Central memory CD8-positive, alpha-beta T cell (primary cell): ENCODE measurements at regions not wholly inside any gene's neighbourhood (a gene's known extent, or its start where the extent isn't known, plus 50 kb on each side); places are given as distances from the start of the nearest gene placed in this dataset.

Experiments used
- ATAC-seq: fragments of 150-1000 bp; cut with Tn5 transposase; replicated peaks from 2 replicates; pipeline ENCODE4 v1.10.0; 2022; ENCODE audit warnings: mild to moderate bottlenecking, moderate FRiP score, moderate number of reproducible peaks; ENCODE audit not compliant: poor library complexity, severe bottlenecking; ENCODE audit errors: extremely low read depth
- DNase-seq, 2 donors: peaks; one replicate each; pipeline ENCODE4 v3.0.0; 2021; ENCODE audit warnings: low spot score in 2 of 2
- H3K27ac Mint-ChIP-seq: one replicate; pipeline ENCODE4 v1.8.0; 2022; ENCODE audit warnings: low read depth, mild to moderate bottlenecking, moderate library complexity, mixed read lengths
- H3K27me3 Mint-ChIP-seq: one replicate; pipeline ENCODE4 v1.8.0; 2022; ENCODE audit warnings: mixed read lengths
- H3K36me3 Mint-ChIP-seq: one replicate; pipeline ENCODE4 v1.8.0; 2022; ENCODE audit warnings: mild to moderate bottlenecking, moderate library complexity, mixed read lengths; ENCODE audit not compliant: insufficient read depth
- H3K4me1 Mint-ChIP-seq: one replicate; pipeline ENCODE4 v1.8.0; 2022; ENCODE audit warnings: mixed read lengths
- H3K4me3 Mint-ChIP-seq: one replicate; pipeline ENCODE4 v1.8.0; 2022; ENCODE audit warnings: mild to moderate bottlenecking, moderate library complexity, mixed read lengths
- H3K9me3 Mint-ChIP-seq: one replicate; pipeline ENCODE4 v1.8.0; 2022; ENCODE audit warnings: mixed read lengths

DNA sequence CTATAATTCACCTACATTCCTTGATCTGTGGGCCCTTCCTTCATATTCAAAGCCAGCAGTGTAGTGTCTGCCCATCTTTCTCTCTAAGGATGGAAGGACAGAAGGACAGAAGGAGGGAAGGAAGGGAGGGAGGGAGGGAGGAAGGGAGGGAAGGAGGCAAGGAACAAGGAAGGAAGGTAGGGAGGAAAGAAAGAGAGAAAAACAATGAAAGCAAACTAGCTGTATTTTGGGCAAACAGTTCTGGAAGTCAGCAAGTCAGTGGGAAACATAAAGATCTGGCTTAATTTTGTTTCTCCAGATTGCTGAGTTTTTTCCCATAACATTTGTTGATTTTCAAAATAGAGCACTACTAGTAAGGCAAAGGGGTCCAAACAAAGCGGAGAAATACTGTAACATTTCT, 555.2 kb upstream of the EPHA5 start:
- H3K36me3 Mint-ChIP-seq: peaks cover 2% of the 10 kb centered on the region
- no peaks in the 10 kb centered on the region for H3K27me3 Mint-ChIP-seq
- H3K4me3 Mint-ChIP-seq: no peak overlapping the region
- H3K27ac Mint-ChIP-seq: no peak overlapping the region
- ATAC-seq (no peak), DNase-seq (no peak)
- H3K4me1 Mint-ChIP-seq: no peaks in the 10 kb centered on the region
- H3K9me3 Mint-ChIP-seq: peaks cover 11% of the 10 kb centered on the region

DNA sequence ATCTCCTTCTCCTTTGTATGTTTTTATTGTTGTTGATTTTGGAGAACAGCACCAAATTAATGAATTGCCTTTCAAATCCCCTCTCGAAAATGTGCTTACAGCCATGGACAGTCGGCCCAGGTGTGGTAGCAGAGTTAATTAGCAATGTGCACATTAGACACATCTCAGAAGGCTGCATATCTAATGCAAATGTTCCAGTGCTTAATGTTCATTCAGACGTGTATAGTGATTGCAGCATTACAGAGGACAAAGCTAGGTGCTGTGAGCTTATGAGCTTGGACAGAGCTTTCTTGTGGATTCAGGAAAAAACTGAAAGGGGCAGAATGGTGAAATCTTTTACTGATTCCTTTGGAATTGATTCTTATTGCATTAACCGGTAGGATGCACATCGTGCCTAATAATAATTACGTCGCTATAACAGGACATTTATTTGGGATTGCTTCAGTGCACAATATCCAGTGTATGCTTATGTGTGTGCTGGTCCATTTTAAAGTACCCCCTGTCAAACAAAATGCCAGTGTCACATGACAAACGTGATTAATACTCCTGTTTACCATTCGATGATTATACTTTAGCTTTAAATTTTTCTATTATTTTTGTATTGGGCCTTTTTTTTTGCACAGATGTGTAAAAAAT, 552.9 kb upstream of the EPHA5 start:
- no peak for ATAC-seq

DNA sequence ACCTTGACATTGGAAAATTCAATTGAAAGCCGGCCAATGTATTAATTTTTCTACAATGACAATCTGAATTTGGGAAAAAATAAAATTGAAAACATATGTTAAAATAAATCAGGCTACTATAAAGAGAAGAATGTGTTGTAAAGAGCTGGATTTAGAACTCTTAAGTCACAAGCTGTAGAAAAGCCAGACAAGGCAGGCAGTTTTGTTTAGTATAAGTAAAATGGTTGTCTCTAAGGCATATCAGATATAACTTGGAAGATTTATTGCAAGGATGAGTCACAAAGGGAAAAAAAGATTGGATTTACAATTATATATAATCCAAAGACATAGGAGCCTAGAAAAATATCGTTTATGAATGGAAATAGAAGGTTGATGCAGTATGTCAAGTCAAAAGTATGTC, 549.1 kb upstream of the EPHA5 start:
- no peak for DNase-seq
- Mint-ChIP-seq H3K27ac (no peak overlapping the region), H3K4me1 (no peaks in the 10 kb centered on the region), H3K9me3 (peaks cover 7% of the 10 kb centered on the region), H3K27me3 (no peaks in the 10 kb centered on the region), H3K36me3 (no peaks in the 10 kb centered on the region), H3K4me3 (no peak overlapping the region)
- no peak for ATAC-seq

More for the DNA sequence above, 552.9 kb upstream of the EPHA5 start:
- Mint-ChIP-seq H3K9me3 (peaks cover 7% of the 10 kb centered on the region), H3K4me1 (no peaks in the 10 kb centered on the region), H3K36me3 (no peaks in the 10 kb centered on the region), H3K27ac (no peak overlapping the region), H3K27me3 (no peaks in the 10 kb centered on the region), H3K4me3 (no peak overlapping the region)
- no peak for DNase-seq

DNA sequence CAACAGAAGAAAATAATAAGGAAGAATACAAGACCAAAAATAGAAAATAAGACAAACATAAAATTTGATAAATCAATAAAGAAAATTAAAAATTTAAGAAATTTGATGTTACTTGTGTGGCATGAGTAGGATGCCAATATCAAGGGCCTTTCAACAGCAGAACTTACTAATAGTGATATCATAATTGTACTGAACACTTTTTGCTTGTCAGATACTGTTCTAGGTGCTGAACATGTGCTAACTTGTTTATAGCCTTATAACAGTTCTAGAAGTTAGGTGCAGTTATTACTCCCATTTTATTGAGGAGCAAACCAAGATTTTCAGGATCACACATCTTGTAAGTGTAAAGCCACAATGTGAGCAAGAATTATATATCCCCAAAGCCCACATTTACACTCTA, 546.0 kb upstream of the EPHA5 start:
- DNase-seq (no peak), ATAC-seq (no peak)
- no peaks in the 10 kb centered on the region for H3K27me3 Mint-ChIP-seq
- H3K4me3 Mint-ChIP-seq: no peak overlapping the region
- H3K36me3 Mint-ChIP-seq: no peaks in the 10 kb centered on the region
- no peak overlapping the region for H3K27ac Mint-ChIP-seq
- H3K4me1 Mint-ChIP-seq: no peaks in the 10 kb centered on the region
- peaks cover 5% of the 10 kb centered on the region for H3K9me3 Mint-ChIP-seq

DNA sequence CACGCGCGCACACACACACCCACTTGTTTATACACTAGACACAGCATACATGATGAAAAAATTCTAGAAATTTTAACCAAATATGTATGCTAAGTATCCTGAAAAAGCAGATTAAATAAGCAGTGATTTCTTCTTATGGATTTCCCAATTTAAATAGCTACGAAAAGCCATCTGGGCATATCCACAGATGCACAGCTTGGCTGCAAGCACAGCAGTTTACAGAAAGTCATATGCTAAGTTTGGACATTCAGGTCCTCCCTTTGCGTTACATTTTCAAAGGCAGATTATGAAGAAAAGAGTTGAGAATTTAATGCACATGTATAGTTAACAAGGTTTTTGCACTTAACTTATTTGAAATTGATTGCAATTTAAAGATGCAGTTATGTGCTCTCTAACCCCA, 542.2 kb upstream of the EPHA5 start:
- H3K4me1 Mint-ChIP-seq: no peaks in the 10 kb centered on the region
- no peaks in the 10 kb centered on the region for H3K27me3 Mint-ChIP-seq
- ATAC-seq (no peak), DNase-seq (no peak)
- H3K36me3 Mint-ChIP-seq: no peaks in the 10 kb centered on the region
- H3K9me3 Mint-ChIP-seq: peaks cover 11% of the 10 kb centered on the region
- no peak overlapping the region for H3K4me3 Mint-ChIP-seq
- no peak overlapping the region for H3K27ac Mint-ChIP-seq

DNA sequence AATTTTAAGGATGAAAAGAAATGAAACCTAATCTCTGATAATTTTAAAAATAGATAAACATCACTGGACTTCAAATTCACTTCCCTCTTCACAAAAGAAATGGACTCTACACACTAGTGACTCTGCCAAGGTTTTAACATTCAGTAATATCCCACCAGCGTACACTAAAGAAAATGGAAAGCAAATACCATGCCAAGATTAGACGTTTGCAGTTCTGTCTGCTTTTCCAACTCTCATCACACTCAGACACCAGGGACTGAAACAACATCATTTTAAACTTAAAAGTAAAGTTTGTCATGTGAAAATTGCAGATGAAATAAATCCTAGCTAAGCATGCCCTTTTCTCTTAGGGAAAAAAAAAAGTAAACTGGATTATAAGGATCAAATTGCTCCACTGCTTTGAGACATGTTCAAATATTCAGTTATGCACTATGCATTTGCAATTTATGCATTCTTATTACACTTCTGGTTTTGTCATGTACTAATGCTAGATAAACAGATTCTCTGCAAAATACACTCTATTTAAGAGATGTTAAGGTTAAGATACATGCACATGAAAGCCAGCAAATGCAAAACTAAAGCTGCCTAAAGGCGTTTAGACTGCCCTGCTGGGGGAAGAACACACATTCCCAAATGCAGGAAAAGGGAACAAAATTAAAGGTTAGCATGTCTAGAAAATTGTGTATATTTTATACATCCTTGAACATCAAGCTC, 534.4 kb upstream of the EPHA5 start:
- no peak overlapping the region for H3K4me3 Mint-ChIP-seq
- peaks cover 4% of the 10 kb centered on the region for H3K9me3 Mint-ChIP-seq
- DNase-seq (no peak), ATAC-seq (no peak)
- H3K36me3 Mint-ChIP-seq: no peaks in the 10 kb centered on the region
- no peak overlapping the region for H3K27ac Mint-ChIP-seq
- no peaks in the 10 kb centered on the region for H3K27me3 Mint-ChIP-seq
- no peaks in the 10 kb centered on the region for H3K4me1 Mint-ChIP-seq

DNA sequence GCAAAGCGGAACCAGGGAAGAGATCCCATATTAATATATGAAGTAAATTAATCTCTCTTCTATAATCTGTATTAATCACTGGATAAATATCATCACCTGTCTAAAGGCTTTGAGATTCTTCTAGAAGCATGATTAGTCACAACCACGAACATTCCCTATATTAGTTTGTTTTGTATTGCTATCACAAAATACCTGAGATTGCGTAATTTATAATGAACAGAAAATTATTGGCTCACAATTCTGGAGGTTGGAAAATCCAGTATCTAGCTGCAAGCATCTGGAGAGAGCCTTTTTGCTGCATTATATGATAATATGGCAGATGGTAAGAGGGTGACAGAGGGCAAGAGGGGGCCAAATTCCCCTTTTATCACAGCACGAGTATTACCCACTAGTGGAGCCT, 532.6 kb upstream of the EPHA5 start:
- no peaks in the 10 kb centered on the region for H3K27me3 Mint-ChIP-seq
- no peaks in the 10 kb centered on the region for H3K36me3 Mint-ChIP-seq
- no peak overlapping the region for H3K4me3 Mint-ChIP-seq
- no peak for DNase-seq
- no peak for ATAC-seq
- H3K9me3 Mint-ChIP-seq: peaks cover 4% of the 10 kb centered on the region
- no peaks in the 10 kb centered on the region for H3K4me1 Mint-ChIP-seq
- H3K27ac Mint-ChIP-seq: no peak overlapping the region

DNA sequence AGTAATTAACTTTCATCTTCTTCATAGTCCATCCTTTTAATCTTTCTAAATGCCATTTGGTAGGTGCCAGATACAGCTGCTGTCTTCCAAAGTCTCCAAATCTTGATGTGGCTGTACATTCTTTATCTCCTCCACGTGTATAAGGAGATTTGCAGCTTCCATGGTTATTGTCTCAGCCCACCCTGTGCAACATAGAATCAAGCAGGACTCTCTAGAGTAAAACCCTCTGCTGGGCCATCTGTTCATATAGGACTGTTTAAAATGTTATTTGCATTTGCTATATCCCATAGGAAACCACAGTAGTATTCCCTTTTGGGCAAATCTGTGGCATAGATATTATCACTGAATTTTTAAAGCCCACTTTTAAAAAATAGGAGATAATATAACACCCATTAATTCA, 527.2 kb upstream of the EPHA5 start:
- Mint-ChIP-seq H3K9me3 (peaks cover 4% of the 10 kb centered on the region), H3K27me3 (no peaks in the 10 kb centered on the region)

DNA sequence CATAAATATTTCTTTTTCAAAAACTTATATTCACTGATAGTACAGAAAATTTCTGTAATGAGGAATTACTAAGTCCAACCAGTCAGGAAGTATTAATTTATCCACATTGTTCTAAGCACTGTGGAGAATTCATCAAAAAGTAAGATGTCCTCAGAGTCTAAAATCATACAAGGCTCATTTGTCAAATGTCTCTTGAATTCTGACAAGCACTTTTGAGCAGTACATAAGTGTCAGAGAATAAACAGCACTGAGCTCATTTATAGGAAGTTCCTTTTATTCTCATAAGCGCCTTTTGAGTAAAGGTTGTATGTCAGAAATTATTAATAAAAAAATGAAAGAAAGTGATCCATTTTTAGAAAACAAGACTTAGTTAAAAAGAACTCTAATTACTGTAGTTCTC, 523.2 kb upstream of the EPHA5 start:
- no peaks in the 10 kb centered on the region for H3K36me3 Mint-ChIP-seq
- no peaks in the 10 kb centered on the region for H3K4me1 Mint-ChIP-seq
- ATAC-seq: no peak

More for the DNA sequence above, 527.2 kb upstream of the EPHA5 start:
- Mint-ChIP-seq H3K27ac (no peak overlapping the region), H3K36me3 (no peaks in the 10 kb centered on the region), H3K4me3 (no peak overlapping the region), H3K4me1 (no peaks in the 10 kb centered on the region)
- ATAC-seq (no peak), DNase-seq (no peak)

DNA sequence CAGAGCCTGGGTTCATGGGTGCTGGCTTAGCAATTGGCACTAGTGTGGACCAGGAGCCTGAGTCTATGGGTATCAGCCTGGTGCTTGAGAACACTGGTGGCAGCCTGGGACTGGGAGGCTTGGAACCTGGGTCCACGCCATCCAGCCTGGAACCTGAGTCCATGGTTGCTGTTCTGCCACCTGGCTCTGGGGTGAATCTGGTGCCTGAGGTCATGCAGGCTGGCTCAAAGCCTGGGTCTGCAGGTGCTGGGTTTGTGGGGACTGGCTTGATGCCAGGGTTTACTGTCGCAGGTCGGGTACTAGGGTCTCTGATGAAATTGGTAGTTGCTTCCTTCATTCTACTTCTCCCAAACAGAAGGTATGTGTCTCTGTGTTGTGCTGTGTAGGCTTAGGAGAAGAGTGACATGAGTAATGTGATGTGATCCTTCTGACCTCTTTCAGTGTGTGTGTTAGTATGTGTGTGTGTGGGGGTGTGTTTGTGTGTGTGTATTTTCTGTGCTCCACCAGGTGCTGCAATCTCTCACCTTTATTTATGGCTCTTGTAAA, 517.0 kb upstream of the EPHA5 start:
- Mint-ChIP-seq H3K27me3 (no peaks in the 10 kb centered on the region), H3K9me3 (peaks cover 22% of the 10 kb centered on the region), H3K36me3 (no peaks in the 10 kb centered on the region), H3K4me3 (no peak overlapping the region), H3K4me1 (no peaks in the 10 kb centered on the region), H3K27ac (no peak overlapping the region)
- DNase-seq (no peak), ATAC-seq (no peak)

More for the DNA sequence above, 523.2 kb upstream of the EPHA5 start:
- Mint-ChIP-seq H3K4me3 (no peak overlapping the region), H3K27me3 (no peaks in the 10 kb centered on the region), H3K27ac (no peak overlapping the region), H3K9me3 (peaks cover 6% of the 10 kb centered on the region)
- no peak for DNase-seq

DNA sequence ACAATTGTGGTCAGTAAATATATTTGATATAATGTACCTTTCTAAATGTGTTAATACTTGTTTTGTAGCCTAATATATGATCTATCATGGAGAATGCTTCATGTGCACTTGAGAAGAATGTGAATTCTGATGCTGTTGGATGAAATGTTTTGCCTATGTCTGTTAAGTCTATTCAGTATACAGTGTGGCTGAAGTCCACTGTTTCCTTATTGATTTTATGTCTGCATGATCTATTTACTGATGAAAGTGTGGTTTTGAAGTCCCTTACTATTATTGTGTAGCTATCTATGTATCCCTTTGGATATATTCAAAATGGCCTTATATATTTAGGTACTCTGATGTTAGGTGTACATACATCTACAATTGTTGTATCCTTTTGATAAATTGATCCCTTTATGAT, 515.8 kb upstream of the EPHA5 start:
- no peak for DNase-seq
- Mint-ChIP-seq H3K36me3 (no peaks in the 10 kb centered on the region), H3K4me3 (no peak overlapping the region), H3K27me3 (no peaks in the 10 kb centered on the region), H3K9me3 (peaks cover 32% of the 10 kb centered on the region), H3K4me1 (no peaks in the 10 kb centered on the region), H3K27ac (no peak overlapping the region)
- no peak for ATAC-seq

DNA sequence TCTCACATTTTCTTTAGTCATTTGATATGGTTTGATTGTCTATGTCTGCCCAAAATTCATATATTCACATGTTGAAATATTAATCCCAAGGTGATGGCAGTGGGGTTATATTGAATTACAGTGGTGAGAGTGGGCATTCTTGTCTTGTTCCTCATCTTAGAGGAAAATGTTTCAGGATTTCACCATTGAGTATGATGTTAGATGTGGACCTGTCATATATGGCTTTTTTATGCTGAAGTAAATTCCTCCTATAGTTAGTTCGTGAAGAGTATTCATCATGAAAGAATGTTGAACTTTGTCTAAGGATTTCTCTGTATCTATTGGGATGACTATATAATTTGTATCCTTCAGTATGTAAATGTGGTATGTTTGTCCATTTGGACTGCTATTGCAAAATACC, 512.3 kb upstream of the EPHA5 start:
- peaks cover 26% of the 10 kb centered on the region for H3K9me3 Mint-ChIP-seq
- no peak overlapping the region for H3K27ac Mint-ChIP-seq
- H3K4me1 Mint-ChIP-seq: no peaks in the 10 kb centered on the region
- DNase-seq (no peak), ATAC-seq (no peak)
- no peaks in the 10 kb centered on the region for H3K36me3 Mint-ChIP-seq
- H3K4me3 Mint-ChIP-seq: no peak overlapping the region
- H3K27me3 Mint-ChIP-seq: no peaks in the 10 kb centered on the region

DNA sequence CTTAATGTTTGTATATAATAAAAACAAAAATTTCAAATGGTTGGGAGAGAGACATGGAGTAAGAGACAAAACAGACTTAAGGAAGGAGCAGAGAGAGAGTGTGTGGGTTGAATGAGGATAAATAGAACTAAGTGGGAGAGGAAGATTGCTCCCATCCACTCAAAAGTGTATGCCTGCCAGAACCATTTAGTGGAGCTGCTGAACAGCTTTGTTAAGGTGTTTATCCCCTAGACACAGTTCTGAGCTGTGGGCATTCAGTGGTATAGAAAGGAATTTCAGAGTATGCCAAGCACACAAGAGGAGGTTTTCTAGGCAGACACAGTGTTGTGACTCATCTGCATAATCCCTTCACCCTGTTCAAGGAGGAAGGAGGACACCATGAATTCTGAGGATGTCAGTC, 508.6 kb upstream of the EPHA5 start:
- no peaks in the 10 kb centered on the region for H3K27me3 Mint-ChIP-seq
- no peak overlapping the region for H3K4me3 Mint-ChIP-seq
- no peaks in the 10 kb centered on the region for H3K36me3 Mint-ChIP-seq
- no peak overlapping the region for H3K27ac Mint-ChIP-seq
- DNase-seq: no peak
- no peaks in the 10 kb centered on the region for H3K4me1 Mint-ChIP-seq
- ATAC-seq: no peak
- peaks cover 15% of the 10 kb centered on the region for H3K9me3 Mint-ChIP-seq
